GM23338 (cell line): ENCODE measurements at regions not wholly inside any gene's neighbourhood (a gene's known extent, or its start where the extent isn't known, plus 50 kb on each side); places are given as distances from the start of the nearest gene placed in this dataset.

Source experiments
- ATAC-seq: fragments of 200-7000 bp; cut with Tn5 transposase; 3 replicates; pipeline ENCODE4 v1.9.1; 2020
- DNase-seq: peaks from one replicate; pipeline ENCODE4 v3.0.0-alpha.2; 2015; ENCODE audit warnings: low spot score
- H2AFZ ChIP-seq: fragments of 200-600 bp; sonication (generic); 2 replicates; pipeline ENCODE4 v1.8.0; 2016; ENCODE audit warnings: antibody characterized with exemption, mild to moderate bottlenecking, moderate library complexity
- H3F3A ChIP-seq: fragments of 200-600 bp; sonication (generic); replicated peaks from 2 replicates; pipeline ENCODE4 v1.8.0; 2017; ENCODE audit warnings: antibody characterized with exemption, mixed run types, low read depth
- H3K27ac ChIP-seq: fragments of 200-600 bp; sonication (generic); 2 replicates; pipeline ENCODE4 v1.6.1; 2016; ENCODE audit warnings: low read depth
- H3K27me3 ChIP-seq: fragments of 200-600 bp; sonication (generic); 2 replicates; pipeline ENCODE4 v1.8.0; 2016; ENCODE audit warnings: mild to moderate bottlenecking, mixed run types, moderate library complexity; ENCODE audit not compliant: insufficient read depth
- H3K36me3 ChIP-seq: fragments of 200-600 bp; sonication (generic); 2 replicates; pipeline ENCODE4 v1.8.0; 2016; ENCODE audit warnings: mild to moderate bottlenecking; ENCODE audit not compliant: insufficient read depth
- H3K4me1 ChIP-seq: fragments of 200-600 bp; sonication (generic); 2 replicates; pipeline ENCODE4 v1.8.0; 2016; ENCODE audit warnings: mild to moderate bottlenecking, moderate library complexity; ENCODE audit not compliant: insufficient read depth
- H3K4me2 ChIP-seq: fragments of 200-600 bp; sonication (generic); 2 replicates; pipeline ENCODE4 v1.7.1; 2017; ENCODE audit warnings: mixed run types
- H3K4me3 ChIP-seq: fragments of 200-600 bp; sonication (generic); 2 replicates; pipeline ENCODE4 v1.6.1; 2016; ENCODE audit warnings: mixed run types
- H3K79me2 ChIP-seq: fragments of 200-600 bp; sonication (generic); replicated peaks from 2 replicates; pipeline ENCODE4 v1.8.0; 2017; ENCODE audit warnings: mild to moderate bottlenecking; ENCODE audit not compliant: insufficient read depth
- H3K9me2 ChIP-seq: fragments of 200-600 bp; sonication (generic); 2 replicates; pipeline ENCODE4 v1.8.0; 2017; ENCODE audit not compliant: insufficient read depth
- H4K20me1 ChIP-seq: fragments of 200-600 bp; sonication (generic); replicated peaks from 2 replicates; pipeline ENCODE4 v1.8.0; 2017; ENCODE audit warnings: mild to moderate bottlenecking; ENCODE audit not compliant: insufficient read depth
- H3K27ac Mint-ChIP-seq: 2 replicates; pipeline ENCODE4 v1.8.0; 2020; ENCODE audit warnings: inconsistent platforms, mild to moderate bottlenecking, moderate library complexity, mixed read lengths
- H3K27me3 Mint-ChIP-seq: 3 replicates; pipeline ENCODE4 v1.8.0; 2022; ENCODE audit warnings: low read depth, mild to moderate bottlenecking, moderate library complexity, mixed read lengths, inconsistent platforms; ENCODE audit not compliant: insufficient read depth, poor library complexity
- H3K36me3 Mint-ChIP-seq: 3 replicates; pipeline ENCODE4 v1.8.0; 2021; ENCODE audit warnings: low read depth, mild to moderate bottlenecking, inconsistent platforms, moderate library complexity, mixed read lengths
- H3K4me1 Mint-ChIP-seq: 3 replicates; pipeline ENCODE4 v1.8.0; 2020; ENCODE audit warnings: mild to moderate bottlenecking, inconsistent platforms, mixed read lengths
- H3K4me3 Mint-ChIP-seq: 3 replicates; pipeline ENCODE4 v1.8.0; 2021; ENCODE audit warnings: moderate library complexity, mild to moderate bottlenecking, inconsistent platforms, mixed read lengths
- H3K9me3 Mint-ChIP-seq: 3 replicates; pipeline ENCODE4 v1.8.0; 2020; ENCODE audit warnings: moderate library complexity, mild to moderate bottlenecking, inconsistent platforms, mixed read lengths
- CREB1 ChIP-seq: fragments of 250-450 bp; sonication (Bioruptor Pico); IDR thresholded peaks from 2 replicates; pipeline ENCODE4 v1.5.0; 2020; ENCODE audit warnings: low read depth, mild to moderate bottlenecking, moderate library complexity
- EZH2 ChIP-seq: fragments of 200-600 bp; sonication (generic); IDR thresholded peaks from one replicate; pipeline ENCODE4 v1.8.0; 2017; ENCODE audit warnings: antibody characterized with exemption, mild to moderate bottlenecking, low read depth; ENCODE audit not compliant: unreplicated experiment
- EZH2phosphoT487 ChIP-seq: fragments of 200-600 bp; sonication (generic); IDR thresholded peaks from one replicate; pipeline ENCODE4 v1.8.1; 2018; ENCODE audit warnings: antibody characterized with exemption; ENCODE audit not compliant: unreplicated experiment
- JUNB ChIP-seq: IDR thresholded peaks from one replicate; pipeline ENCODE4 v1.6.1; 2016; ENCODE audit warnings: antibody characterized with exemption; ENCODE audit not compliant: unreplicated experiment
- NANOG ChIP-seq: IDR thresholded peaks from 2 replicates; pipeline ENCODE4 v1.6.1; 2016; ENCODE audit warnings: antibody characterized with exemption, borderline replicate concordance
- POLR2AphosphoS5 ChIP-seq: IDR thresholded peaks from 2 replicates; pipeline ENCODE4 v1.6.1; 2016; ENCODE audit warnings: antibody characterized with exemption, low read depth
- REST ChIP-seq: IDR thresholded peaks from one replicate; pipeline ENCODE4 v1.6.1; 2018; ENCODE audit warnings: antibody characterized with exemption; ENCODE audit not compliant: unreplicated experiment
- STAT1 ChIP-seq: IDR thresholded peaks from one replicate; pipeline ENCODE4 v1.6.1; 2016; ENCODE audit warnings: antibody characterized with exemption; ENCODE audit not compliant: unreplicated experiment
- ZNF114 ChIP-seq: fragments of 250-450 bp; sonication (Bioruptor Pico); IDR thresholded peaks from 2 replicates; pipeline ENCODE4 v1.5.0; 2020; ENCODE audit warnings: mild to moderate bottlenecking, moderate library complexity
- ZNF331 ChIP-seq: fragments of 250-450 bp; sonication (Bioruptor Pico); IDR thresholded peaks from 2 replicates; pipeline ENCODE4 v1.5.0; 2020; ENCODE audit warnings: low read depth, mild to moderate bottlenecking, moderate library complexity
- ZNF462 ChIP-seq: fragments of 250-450 bp; sonication (Bioruptor Pico); IDR thresholded peaks from 2 replicates; pipeline ENCODE4 v1.5.0; 2020; ENCODE audit warnings: mild to moderate bottlenecking, moderate library complexity
- TF ChIP-seq, protein P1 (sequence below), 2 experiments: fragments of 200-600 bp in 1 of 2; sonication (generic) in 1 of 2; conservative IDR thresholded peaks; 2 replicates each; pipeline versions ENCODE4 v1.5.1 to v1.6.1; 2016 to 2017; ENCODE audit warnings: antibody characterized with exemption in 2 of 2, low read depth in 2 of 2, mild to moderate bottlenecking in 2 of 2, moderate library complexity in 1 of 2
- TF ChIP-seq, protein P2 (sequence below): IDR thresholded peaks from 2 replicates; pipeline ENCODE4 v1.6.1; 2016; ENCODE audit warnings: antibody characterized with exemption

DNA sequence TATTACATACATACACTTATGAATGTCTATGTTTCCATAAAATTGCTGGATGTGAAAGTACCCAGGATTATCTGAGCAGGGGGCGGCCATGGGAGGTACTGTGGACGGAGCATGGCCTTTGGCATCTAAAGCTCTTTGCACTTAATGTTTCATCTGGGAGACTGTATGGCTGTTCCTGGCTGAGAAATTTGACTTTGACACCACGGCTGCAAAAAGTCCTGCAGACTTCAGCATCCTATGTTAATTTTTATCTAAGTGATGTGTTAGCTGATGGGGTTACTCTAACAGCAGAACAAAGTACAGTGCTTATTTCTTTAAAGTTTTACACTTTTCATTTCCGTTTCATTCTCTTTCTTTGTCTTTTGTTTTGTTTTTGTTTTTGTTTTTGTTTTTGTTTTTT, 139.8 kb upstream of the STX18 start:
- H3K27me3 ChIP-seq: 0 out of 2 replicates have a peak, but pooled peaks cover 5% of the 10 kb centered on the region
- no peaks in the 10 kb centered on the region for H3K9me2 ChIP-seq
- H3K36me3 ChIP-seq: no peaks in the 10 kb centered on the region
- peaks cover 5% of the 10 kb centered on the region for H3K27me3 Mint-ChIP-seq
- ATAC-seq (no peak), DNase-seq (no peak)
- H3K36me3 Mint-ChIP-seq: no peaks in the 10 kb centered on the region; the same call in 2 of the 3 replicates
- TF ChIP-seq REST (no peak), NANOG (no peak), STAT1 (no peak), EZH2 (no peak), POLR2AphosphoS5 (no peak), CREB1 (no peak), EZH2phosphoT487 (no peak), ZNF331 (CRISPR knock-in tag) (no peak), ZNF114 (CRISPR knock-in tag) (no peak), ZNF462 (CRISPR knock-in tag) (no peak), JUNB (no peak)
- TF ChIP-seq, protein P1, sequence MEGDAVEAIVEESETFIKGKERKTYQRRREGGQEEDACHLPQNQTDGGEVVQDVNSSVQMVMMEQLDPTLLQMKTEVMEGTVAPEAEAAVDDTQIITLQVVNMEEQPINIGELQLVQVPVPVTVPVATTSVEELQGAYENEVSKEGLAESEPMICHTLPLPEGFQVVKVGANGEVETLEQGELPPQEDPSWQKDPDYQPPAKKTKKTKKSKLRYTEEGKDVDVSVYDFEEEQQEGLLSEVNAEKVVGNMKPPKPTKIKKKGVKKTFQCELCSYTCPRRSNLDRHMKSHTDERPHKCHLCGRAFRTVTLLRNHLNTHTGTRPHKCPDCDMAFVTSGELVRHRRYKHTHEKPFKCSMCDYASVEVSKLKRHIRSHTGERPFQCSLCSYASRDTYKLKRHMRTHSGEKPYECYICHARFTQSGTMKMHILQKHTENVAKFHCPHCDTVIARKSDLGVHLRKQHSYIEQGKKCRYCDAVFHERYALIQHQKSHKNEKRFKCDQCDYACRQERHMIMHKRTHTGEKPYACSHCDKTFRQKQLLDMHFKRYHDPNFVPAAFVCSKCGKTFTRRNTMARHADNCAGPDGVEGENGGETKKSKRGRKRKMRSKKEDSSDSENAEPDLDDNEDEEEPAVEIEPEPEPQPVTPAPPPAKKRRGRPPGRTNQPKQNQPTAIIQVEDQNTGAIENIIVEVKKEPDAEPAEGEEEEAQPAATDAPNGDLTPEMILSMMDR (conservative IDR thresholded peaks at IDR 0.05; ENCODE audit: low read depth in 2 of 2): no peak
- TF ChIP-seq, protein P2, sequence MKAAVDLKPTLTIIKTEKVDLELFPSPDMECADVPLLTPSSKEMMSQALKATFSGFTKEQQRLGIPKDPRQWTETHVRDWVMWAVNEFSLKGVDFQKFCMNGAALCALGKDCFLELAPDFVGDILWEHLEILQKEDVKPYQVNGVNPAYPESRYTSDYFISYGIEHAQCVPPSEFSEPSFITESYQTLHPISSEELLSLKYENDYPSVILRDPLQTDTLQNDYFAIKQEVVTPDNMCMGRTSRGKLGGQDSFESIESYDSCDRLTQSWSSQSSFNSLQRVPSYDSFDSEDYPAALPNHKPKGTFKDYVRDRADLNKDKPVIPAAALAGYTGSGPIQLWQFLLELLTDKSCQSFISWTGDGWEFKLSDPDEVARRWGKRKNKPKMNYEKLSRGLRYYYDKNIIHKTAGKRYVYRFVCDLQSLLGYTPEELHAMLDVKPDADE: no peak
- no peak overlapping the region for H3K4me3 ChIP-seq
- H3F3A ChIP-seq: no peaks in the 10 kb centered on the region
- no peak overlapping the region for H3K4me3 Mint-ChIP-seq
- peaks cover 11% of the 10 kb centered on the region for H3K4me1 ChIP-seq
- H3K4me2 ChIP-seq: no peak overlapping the region
- H3K79me2 ChIP-seq: no peaks in the 10 kb centered on the region
- H4K20me1 ChIP-seq: no peaks in the 10 kb centered on the region; the same call in 1 of the 2 replicates
- no peaks in the 10 kb centered on the region; the same call in 2 of the 3 replicates for H3K9me3 Mint-ChIP-seq
- H3K4me1 Mint-ChIP-seq: peaks cover 21% of the 10 kb centered on the region
- H3K27ac Mint-ChIP-seq: no peak overlapping the region
- H2AFZ ChIP-seq: no peak overlapping the region
- H3K27ac ChIP-seq: no peak overlapping the region
